ENCODE measurements at regions not wholly inside any gene's neighbourhood (a gene's known extent, or its start where the extent isn't known, plus 50 kb on each side); places are given as distances from the start of the nearest gene placed in this dataset.

DNA sequence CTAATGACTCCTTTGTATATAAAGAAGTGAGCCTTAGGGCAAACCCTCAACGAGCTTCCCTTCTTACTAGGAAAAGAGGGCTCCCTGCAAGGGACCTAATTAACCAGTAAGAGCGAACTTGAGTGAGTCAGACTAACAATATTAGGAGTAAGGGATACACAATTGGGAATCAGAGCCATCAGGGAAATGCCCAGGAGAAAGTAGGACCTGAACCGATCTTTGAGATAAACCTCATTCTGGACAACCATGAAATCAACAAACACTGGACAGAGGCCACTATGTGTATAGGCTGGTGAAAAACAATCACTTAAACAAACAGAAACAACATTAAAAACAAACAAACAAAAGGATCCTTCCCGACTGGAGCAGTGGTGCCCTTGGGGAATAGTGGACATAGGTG is 120.8 kb downstream of the EDN1 start:
- no peak overlapping the region for H3K23ac ChIP-seq (ENCODE audit: insufficient read length)
- WGBS, 2 experiments (ENCODE audit: extremely low coverage in 1 of 2, insufficient coverage in 1 of 2, insufficient read length in 1 of 2, insufficient replicate concordance in 2 of 2, low coverage in 1 of 2, low lambda C conversion rate in 2 of 2, missing lambda C conversion rate in 1 of 2) = 86% methylated on average over 4 of the region's 4 CpGs; no CpG with 5 or more reads in 1 of the 2 experiments
- no peaks in the 10 kb centered on the region for H3K23me2 ChIP-seq (ENCODE audit: low read depth, low read length)
- H3K27me3 ChIP-seq (replicated peaks in 1 of 4; ENCODE audit: control insufficient read depth in 3 of 4, extremely low read depth in 1 of 4, insufficient read depth in 3 of 4, low read length in 3 of 4) = peaks cover 0 to 1% (median 0%) of the 10 kb centered on the region in 4 experiments; a peak in 1 of 7 replicates
- no peaks in the 10 kb centered on the region for H3K9me3 ChIP-seq (ENCODE audit: insufficient read depth in 2 of 2, low read depth in 1 of 2, low read length in 1 of 2)
- H2BK120ac ChIP-seq (replicated peaks; ENCODE audit: low read depth, low read length) = no peak overlapping the region
- no peak overlapping the region for H3K4me2 ChIP-seq (ENCODE audit: insufficient read depth in 1 of 2, low read depth in 2 of 2, low read length in 2 of 2)
- H3K14ac ChIP-seq (ENCODE audit: insufficient read length) = no peak overlapping the region
- H3K9ac ChIP-seq (replicated peaks in 1 of 4; ENCODE audit: extremely low read depth in 1 of 4, low read depth in 3 of 4, low read length in 3 of 4) = no peak overlapping the region
- no peak overlapping the region for H3K4ac ChIP-seq (replicated peaks; ENCODE audit: insufficient read length, low read depth, low read length)
- H4K8ac ChIP-seq (ENCODE audit: extremely low read depth, insufficient read depth, low read length) = no peak overlapping the region
- FAIRE-seq (no peak), DNase-seq (ENCODE audit: low read depth in 1 of 2, low spot score in 2 of 2) (no peak)
- no peak overlapping the region for H2AFZ ChIP-seq (ENCODE audit: low read length)
- H4K20me1 ChIP-seq (replicated peaks in 1 of 2; ENCODE audit: control insufficient read depth in 1 of 2, insufficient read depth in 2 of 2, low read length in 2 of 2) = no peaks in the 10 kb centered on the region
- H3K79me2 ChIP-seq (ENCODE audit: control insufficient read depth in 1 of 2, insufficient read depth in 2 of 2, low read length in 2 of 2) = no peaks in the 10 kb centered on the region
- H4K5ac ChIP-seq (ENCODE audit: insufficient read length, low read depth, low read length) = no peak overlapping the region
- ChIA-PET CTCF (ENCODE audit: partially characterized antibody) (interaction anchor here (1.2 to 1.4 kb wide), 2 partner anchors 9 to 16 kb away, joined by 3 read pairs; no protein-coding TSS in a partner anchor), POLR2A (ENCODE audit: partially characterized antibody) (no interaction called here)
- H3K27ac ChIP-seq (ENCODE audit: low read depth, low read length) = no peak overlapping the region
- peaks cover 0 to 3% (median 0%) of the 10 kb centered on the region in 4 experiments; a peak in 1 of 7 replicates for H3K4me1 ChIP-seq (replicated peaks in 1 of 4; ENCODE audit: control insufficient read depth in 3 of 4, insufficient read depth in 4 of 4, low read length in 3 of 4)
- H2AK5ac ChIP-seq (ENCODE audit: low read depth, low read length) = no peak overlapping the region
- no peaks in the 10 kb centered on the region for H3K36me3 ChIP-seq (ENCODE audit: control insufficient read depth in 2 of 4, insufficient read depth in 4 of 4, low read length in 3 of 4)
- no peak overlapping the region for H3K4me3 ChIP-seq (ENCODE audit: extremely low read depth in 1 of 4, insufficient read depth in 2 of 4, low read depth in 3 of 4, low read length in 4 of 4)
- no peak overlapping the region for H2BK20ac ChIP-seq (ENCODE audit: low read length)
- H2BK5ac ChIP-seq (ENCODE audit: low read depth, low read length) = no peak overlapping the region
- H3K18ac ChIP-seq (ENCODE audit: extremely low read depth, low read length) = no peak overlapping the region
- H2BK15ac ChIP-seq (ENCODE audit: low read length) = no peak overlapping the region
- no peak overlapping the region for H4K91ac ChIP-seq (replicated peaks; ENCODE audit: insufficient read length, low read length)
- no peaks in the 10 kb centered on the region for H3K79me1 ChIP-seq (ENCODE audit: low read depth, low read length)
- H2BK12ac ChIP-seq (ENCODE audit: low read depth, low read length) = no peak overlapping the region
- no peak overlapping the region for H3K56ac ChIP-seq (replicated peaks; ENCODE audit: insufficient read length, low read depth, low read length)
- TF ChIP-seq, protein P1, sequence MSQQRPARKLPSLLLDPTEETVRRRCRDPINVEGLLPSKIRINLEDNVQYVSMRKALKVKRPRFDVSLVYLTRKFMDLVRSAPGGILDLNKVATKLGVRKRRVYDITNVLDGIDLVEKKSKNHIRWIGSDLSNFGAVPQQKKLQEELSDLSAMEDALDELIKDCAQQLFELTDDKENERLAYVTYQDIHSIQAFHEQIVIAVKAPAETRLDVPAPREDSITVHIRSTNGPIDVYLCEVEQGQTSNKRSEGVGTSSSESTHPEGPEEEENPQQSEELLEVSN (IDR thresholded peaks at IDR 0.05) = no peak
- no peak for TF ChIP-seq NANOG (IDR thresholded peaks at IDR 0.05; ENCODE audit: insufficient read depth, low read depth, low read length, poor library complexity, severe bottlenecking)
- no peak for TF ChIP-seq RFX5 (IDR thresholded peaks at IDR 0.05; ENCODE audit: borderline replicate concordance, low read depth, low read length)
- TF ChIP-seq SIRT6 (IDR thresholded peaks at IDR 0.05; ENCODE audit: low read length) = no peak
- TF ChIP-seq, protein P2, sequence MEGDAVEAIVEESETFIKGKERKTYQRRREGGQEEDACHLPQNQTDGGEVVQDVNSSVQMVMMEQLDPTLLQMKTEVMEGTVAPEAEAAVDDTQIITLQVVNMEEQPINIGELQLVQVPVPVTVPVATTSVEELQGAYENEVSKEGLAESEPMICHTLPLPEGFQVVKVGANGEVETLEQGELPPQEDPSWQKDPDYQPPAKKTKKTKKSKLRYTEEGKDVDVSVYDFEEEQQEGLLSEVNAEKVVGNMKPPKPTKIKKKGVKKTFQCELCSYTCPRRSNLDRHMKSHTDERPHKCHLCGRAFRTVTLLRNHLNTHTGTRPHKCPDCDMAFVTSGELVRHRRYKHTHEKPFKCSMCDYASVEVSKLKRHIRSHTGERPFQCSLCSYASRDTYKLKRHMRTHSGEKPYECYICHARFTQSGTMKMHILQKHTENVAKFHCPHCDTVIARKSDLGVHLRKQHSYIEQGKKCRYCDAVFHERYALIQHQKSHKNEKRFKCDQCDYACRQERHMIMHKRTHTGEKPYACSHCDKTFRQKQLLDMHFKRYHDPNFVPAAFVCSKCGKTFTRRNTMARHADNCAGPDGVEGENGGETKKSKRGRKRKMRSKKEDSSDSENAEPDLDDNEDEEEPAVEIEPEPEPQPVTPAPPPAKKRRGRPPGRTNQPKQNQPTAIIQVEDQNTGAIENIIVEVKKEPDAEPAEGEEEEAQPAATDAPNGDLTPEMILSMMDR (IDR thresholded peaks at IDR 0.05; ENCODE audit: control extremely low read depth in 1 of 3, insufficient read depth in 1 of 3, low read depth in 1 of 3, low read length in 3 of 3) = no peak
- TF ChIP-seq BCL11A (IDR thresholded peaks at IDR 0.05; ENCODE audit: low read depth in 2 of 2, low read length in 2 of 2) = no peak
- TF ChIP-seq POLR2AphosphoS5 (IDR thresholded peaks at IDR 0.05; ENCODE audit: low read depth, low read length) = no peak
- TF ChIP-seq RXRA (IDR thresholded peaks at IDR 0.05; ENCODE audit: insufficient read depth, low read depth, low read length) = no peak
- TF ChIP-seq SP2 (IDR thresholded peaks at IDR 0.05; ENCODE audit: low read length) = no peak
- no peak for TF ChIP-seq TAF1 (IDR thresholded peaks at IDR 0.05; ENCODE audit: low read depth, low read length)
- no peak for TF ChIP-seq BRCA1 (IDR thresholded peaks at IDR 0.05; ENCODE audit: low read depth, low read length)

Measured in H1 (cell line).